GM21381 (cell line): ENCODE measurements at regions not wholly inside any gene's neighbourhood (a gene's known extent, or its start where the extent isn't known, plus 50 kb on each side); places are given as distances from the start of the nearest gene placed in this dataset.
"Not testable (repeated sequence)": the region's sequence is repeated elsewhere in the genome, so short reads cannot be mapped to it uniquely, and the experiment has no call there.

Experiments
- ATAC-seq: cut with Tn5 transposase; IDR thresholded peaks from one replicate; pipeline ENCODE4 v1.9.1; 2021; ENCODE audit warnings: mild to moderate bottlenecking, moderate library complexity; ENCODE audit not compliant: unreplicated experiment

DNA sequence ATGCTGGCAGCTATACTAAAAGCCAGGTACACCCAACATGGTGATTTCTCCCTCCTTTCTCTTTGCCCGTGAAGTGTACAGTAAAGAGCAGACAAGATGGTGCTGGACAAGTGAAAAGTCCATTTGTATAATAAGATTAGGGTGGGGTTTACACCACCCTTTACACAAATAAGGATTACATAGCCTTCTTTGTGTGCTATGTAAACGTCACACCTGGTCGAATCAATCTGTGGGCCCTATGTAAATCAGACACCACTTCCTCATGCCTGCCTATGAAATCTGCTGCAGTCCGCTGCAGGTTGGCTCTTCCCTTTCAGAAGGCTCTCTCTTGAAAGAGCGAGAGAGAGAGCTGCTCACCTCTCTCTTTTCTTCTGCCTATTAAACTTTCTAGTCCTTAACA, 1054.3 kb upstream of the SLC39A10 start:
- no peak for ATAC-seq

- ATAC-seq: no peak
Measured at GRCh38 chr2:194591192-194591591, 1065.8 kb upstream of the SLC39A10 start.

DNA sequence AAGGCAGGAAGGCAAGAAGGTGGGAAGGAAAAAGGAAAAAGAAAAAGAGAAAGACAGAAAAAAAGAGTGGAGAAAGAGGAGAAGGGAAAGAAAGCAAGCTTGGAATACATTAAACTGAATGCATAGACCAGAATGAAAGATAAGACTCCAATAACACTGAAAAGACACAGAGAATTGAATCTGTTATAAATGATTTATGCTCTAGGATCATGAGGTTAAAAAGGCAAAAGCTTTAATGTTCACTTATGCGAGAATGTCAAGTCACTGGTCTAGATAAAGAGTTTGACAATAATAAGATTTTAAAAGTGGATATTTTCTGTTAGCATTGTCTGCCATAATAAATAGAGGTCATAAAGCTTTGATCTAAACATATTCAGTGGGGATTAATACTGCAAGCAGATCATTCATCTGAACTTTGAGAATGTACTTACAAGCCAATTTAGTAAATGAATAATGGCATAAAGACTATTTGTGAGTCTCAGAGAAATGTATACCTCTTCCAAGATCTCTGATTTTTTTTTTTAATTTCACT, 1069.2 kb upstream of the SLC39A10 start:
- ATAC-seq: no peak

DNA sequence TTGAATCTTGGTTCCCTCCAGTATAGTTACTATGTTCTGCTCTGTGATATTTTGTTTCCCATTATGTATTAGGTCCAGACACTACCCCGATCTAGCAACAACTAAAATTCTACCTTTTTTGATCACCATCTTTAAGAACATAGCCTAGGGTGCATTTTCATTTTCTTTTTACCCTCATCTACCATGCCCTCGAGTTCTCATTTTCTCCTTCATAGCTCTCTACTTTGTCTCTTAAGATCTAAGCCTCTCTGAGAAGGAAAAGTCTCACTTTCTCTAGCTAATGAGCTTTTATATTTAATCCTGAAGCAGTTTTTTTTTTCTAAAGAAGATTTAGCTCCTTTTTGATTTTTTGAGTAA, 1089.4 kb upstream of the SLC39A10 start:
- ATAC-seq: peak; percentile 50

DNA sequence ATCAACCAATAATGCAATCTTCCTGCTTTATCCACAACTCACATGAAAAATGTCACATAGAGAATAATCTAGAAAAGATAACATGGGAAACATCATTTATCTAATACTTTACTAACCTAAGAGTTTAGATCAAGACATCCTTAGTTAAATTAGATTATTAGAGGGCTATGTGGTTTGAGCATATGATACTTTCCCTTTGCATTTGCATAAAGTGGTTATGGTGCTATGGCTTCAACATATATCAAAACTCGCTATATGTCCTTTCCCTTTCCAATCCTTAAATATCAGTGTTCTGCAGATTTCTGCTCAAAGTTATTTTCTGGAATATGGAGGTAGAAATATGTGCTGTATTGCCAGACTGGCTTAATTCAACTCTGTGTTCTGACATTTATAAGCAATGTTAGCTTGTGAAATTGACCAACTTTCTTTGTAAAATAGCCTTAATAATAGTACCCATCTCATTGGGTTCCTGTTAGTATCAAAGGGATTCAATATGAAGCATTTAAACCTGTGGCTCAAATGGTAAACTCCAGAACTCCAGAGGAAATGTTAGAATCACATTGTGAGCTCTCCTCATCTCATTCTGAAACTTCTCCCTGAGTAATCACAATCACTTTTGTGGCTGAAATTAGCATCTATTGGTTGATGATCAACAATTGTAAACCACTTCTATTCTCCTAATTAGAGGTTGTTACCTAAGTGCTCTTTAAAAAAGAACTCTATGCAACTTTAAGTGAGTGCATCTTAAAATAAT, 1089.9 kb upstream of the SLC39A10 start:
- peak; percentile 92 for ATAC-seq

DNA sequence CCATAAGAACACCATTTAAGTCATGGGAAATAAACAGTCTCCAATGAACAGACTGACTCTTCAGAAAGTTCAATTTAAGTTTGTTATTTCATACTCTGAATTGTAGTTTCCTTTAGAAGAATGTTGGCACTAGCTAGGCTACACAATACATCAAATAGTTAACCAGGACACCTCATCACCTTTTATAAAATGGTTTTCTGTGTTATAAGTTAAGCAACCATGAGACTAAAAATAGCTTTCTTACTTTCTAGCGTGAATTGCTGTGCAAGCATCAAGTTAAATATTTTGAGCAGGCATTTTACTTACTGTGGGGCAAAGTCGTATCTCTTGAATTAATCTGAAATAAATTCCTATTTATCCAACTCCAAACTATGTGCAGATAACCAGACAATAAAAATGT, 1092.6 kb upstream of the SLC39A10 start:
- no peak for ATAC-seq

- ATAC-seq: no peak
Measured at GRCh38 chr2:194562329-194562728, 1094.7 kb upstream of the SLC39A10 start.

- ATAC-seq: no peak
Measured at GRCh38 chr2:194559964-194560363, 1097.1 kb upstream of the SLC39A10 start.

DNA sequence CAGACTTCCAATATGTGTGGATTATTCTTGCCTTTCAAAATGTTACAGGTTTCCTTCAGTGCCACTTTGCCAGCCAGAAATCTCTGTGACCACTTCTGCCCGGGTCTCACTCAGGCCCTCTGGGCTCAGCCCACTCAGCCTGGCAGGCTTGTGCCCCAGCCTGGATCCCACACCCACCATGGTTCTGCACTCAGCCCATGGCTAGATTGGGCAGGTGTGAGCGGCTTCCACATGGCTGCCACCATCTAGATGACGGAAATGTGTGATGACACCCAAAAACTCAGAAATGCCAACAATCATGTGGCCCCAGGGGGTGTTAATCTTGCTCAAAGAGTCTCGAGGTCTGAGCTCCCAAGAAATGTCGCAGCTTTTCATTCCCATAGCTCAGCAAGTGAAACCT, 1097.5 kb upstream of the SLC39A10 start:
- ATAC-seq: no peak

GRCh38 chr2:194557993-194558392, 1099.0 kb upstream of the SLC39A10 start:
- ATAC-seq: no peak

- no peak for ATAC-seq
Measured at GRCh38 chr2:194556629-194557028, 1100.4 kb upstream of the SLC39A10 start.

- no peak for ATAC-seq
Measured at GRCh38 chr2:194553980-194554379, 1103.0 kb upstream of the SLC39A10 start.

DNA sequence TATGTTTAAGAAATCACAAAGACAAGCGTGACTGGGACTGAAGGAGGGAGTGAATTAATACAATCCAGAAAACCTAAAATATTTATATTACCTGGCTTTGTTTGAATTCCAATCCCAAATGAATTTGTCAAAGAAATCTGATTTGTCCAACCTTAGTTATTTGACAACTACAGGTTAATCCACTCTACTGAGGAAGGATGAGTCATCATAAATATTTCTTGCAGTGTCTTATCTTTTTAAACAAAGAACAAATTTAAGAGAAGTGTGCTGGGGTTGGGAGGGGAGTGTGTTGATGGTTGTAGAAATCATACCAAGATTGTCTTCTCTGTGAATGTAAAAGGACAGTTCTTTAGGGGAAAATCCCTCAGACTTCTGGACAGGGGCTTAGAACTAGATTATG, 1106.3 kb upstream of the SLC39A10 start:
- no peak for ATAC-seq

- ATAC-seq: no peak
Measured at GRCh38 chr2:194549387-194549786, 1107.6 kb upstream of the SLC39A10 start.

- ATAC-seq: no peak
Measured at GRCh38 chr2:194545978-194546377, 1111.0 kb upstream of the SLC39A10 start.

- no peak for ATAC-seq
Measured at GRCh38 chr2:194539425-194539824, 1117.6 kb upstream of the SLC39A10 start.

- ATAC-seq: no peak
Measured at GRCh38 chr2:194526121-194526520, 1130.9 kb upstream of the SLC39A10 start.

GRCh38 chr2:194514281-194514680, 1142.7 kb upstream of the SLC39A10 start:
- ATAC-seq: no peak

- ATAC-seq: not testable (repeated sequence)
Measured at GRCh38 chr2:194511070-194511469, 1146.0 kb upstream of the SLC39A10 start.

DNA sequence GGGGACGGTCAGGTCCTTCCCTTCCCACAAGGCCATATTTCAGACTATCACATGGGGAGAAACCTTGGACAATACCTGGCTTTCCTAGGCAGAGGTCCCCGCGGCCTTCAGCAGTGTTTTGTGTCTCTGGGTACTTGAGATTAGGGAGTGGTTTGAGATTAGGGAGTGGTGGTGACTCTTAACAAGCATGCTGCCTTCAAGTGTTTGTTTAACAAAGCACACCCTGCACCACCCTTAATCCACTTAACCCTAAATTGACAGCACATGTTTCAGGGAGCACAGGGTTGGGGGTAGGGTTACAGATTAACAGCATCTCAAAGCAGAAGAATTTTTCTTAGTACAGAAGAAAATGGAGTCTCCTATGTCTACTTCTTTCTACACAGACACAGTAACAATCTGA, 1152.2 kb upstream of the SLC39A10 start:
- ATAC-seq: not testable (repeated sequence)

GRCh38 chr2:194495046-194495445, 1162.0 kb upstream of the SLC39A10 start:
- ATAC-seq: no peak

GRCh38 chr2:194494401-194494800, 1162.6 kb upstream of the SLC39A10 start:
- no peak for ATAC-seq
